HCT116 (cell line): ENCODE measurements at regions not wholly inside any gene's neighbourhood (a gene's known extent, or its start where the extent isn't known, plus 50 kb on each side); places are given as distances from the start of the nearest gene placed in this dataset.

Experiments
- CEBPB ChIP-seq: IDR thresholded peaks from 2 replicates; pipeline ENCODE4 v1.6.1; 2012; ENCODE audit warnings: low read depth
- CTCF ChIP-seq, 3 experiments: fragments of 200-600 bp in 1 of 3; sonication (generic) in 1 of 3; IDR thresholded peaks in 2 of 3; conservative IDR thresholded peaks in 1 of 3; 2 replicates each; pipeline ENCODE4 v1.5.1; 2012 to 2017; ENCODE audit warnings: low read depth in 2 of 3, low read length in 2 of 3, antibody characterized with exemption in 1 of 3, borderline replicate concordance in 1 of 3, control low read depth in 1 of 3, mild to moderate bottlenecking in 1 of 3, mixed read lengths in 1 of 3, mixed run types in 1 of 3, moderate library complexity in 1 of 3; ENCODE audit not compliant: insufficient read depth in 1 of 3
- EGR1 ChIP-seq: IDR thresholded peaks from 2 replicates; pipeline ENCODE4 v1.6.1; 2012; ENCODE audit warnings: low read depth
- EZH2 ChIP-seq: fragments of 200-600 bp; sonication (generic); IDR thresholded peaks from 2 replicates; pipeline ENCODE4 v1.6.1; 2017; ENCODE audit warnings: antibody characterized with exemption, mixed run types
- EZH2phosphoT487 ChIP-seq: fragments of 200-600 bp; IDR thresholded peaks from 2 replicates; pipeline ENCODE4 v1.6.1; 2018; ENCODE audit warnings: antibody characterized with exemption, borderline replicate concordance
- POLR2A ChIP-seq: IDR thresholded peaks from 2 replicates; pipeline ENCODE4 v1.7.0; 2011; ENCODE audit warnings: borderline replicate concordance; ENCODE audit not compliant: insufficient read depth, insufficient read length; ENCODE audit errors: extremely low read depth
- POLR2AphosphoS5 ChIP-seq: IDR thresholded peaks from 2 replicates; pipeline ENCODE4 v1.6.1; 2011; ENCODE audit warnings: mild to moderate bottlenecking, low read depth, low read length, moderate library complexity
- RAD21 ChIP-seq: IDR thresholded peaks from 2 replicates; pipeline ENCODE4 v1.6.1; 2012; ENCODE audit warnings: low read depth, mild to moderate bottlenecking
- REST ChIP-seq: IDR thresholded peaks from 2 replicates; pipeline ENCODE4 v1.6.1; 2012; ENCODE audit warnings: low read depth
- SRF ChIP-seq: IDR thresholded peaks from 2 replicates; pipeline ENCODE4 v1.6.1; 2012; ENCODE audit warnings: low read depth
- ZNF274 ChIP-seq: fragments of 200-500 bp; sonication (Bioruptor generic); IDR thresholded peaks from 2 replicates; pipeline ENCODE4 v1.6.1; 2014; ENCODE audit warnings: mild to moderate bottlenecking, low read depth, low read length, inconsistent platforms

- no peak for TF ChIP-seq EZH2
- no peak for TF ChIP-seq CTCF (IDR thresholded peaks at IDR 0.05 in 2 of 3, conservative IDR thresholded peaks at IDR 0.05 in 1 of 3; ENCODE audit: borderline replicate concordance in 1 of 3, insufficient read depth in 1 of 3, low read depth in 2 of 3, low read length in 2 of 3)
- no peak for TF ChIP-seq RAD21
- no peak for TF ChIP-seq POLR2A
- TF ChIP-seq POLR2AphosphoS5: no peak
- no peak for TF ChIP-seq CEBPB
- TF ChIP-seq EZH2phosphoT487: no peak
- no peak for TF ChIP-seq ZNF274
- no peak for TF ChIP-seq REST
- TF ChIP-seq EGR1: no peak
- no peak for TF ChIP-seq SRF
Measured at GRCh38 chr7:69309601-69310000, 288.7 kb upstream of the AUTS2 start.
